IMR-90 (cell line): ENCODE measurements at regions not wholly inside any gene's neighbourhood (a gene's known extent, or its start where the extent isn't known, plus 50 kb on each side); places are given as distances from the start of the nearest gene placed in this dataset.

Source experiments
- CEBPB ChIP-seq: IDR thresholded peaks from 2 replicates; pipeline ENCODE4 v1.6.1; 2012; ENCODE audit warnings: low read depth, low read length, improper control_type of control experiment
- MAZ ChIP-seq: IDR thresholded peaks from 2 replicates; pipeline ENCODE4 v1.6.1; 2012; ENCODE audit warnings: low read depth, mild to moderate bottlenecking, low read length, improper control_type of control experiment, moderate library complexity, borderline replicate concordance
- POLR2A ChIP-seq: IDR thresholded peaks from 2 replicates; pipeline ENCODE4 v1.6.1; 2012; ENCODE audit warnings: mild to moderate bottlenecking, low read depth, low read length
- RAD21 ChIP-seq: IDR thresholded peaks from 2 replicates; pipeline ENCODE4 v1.6.1; 2012; ENCODE audit warnings: low read length, improper control_type of control experiment
- TF ChIP-seq, protein P1 (sequence below): conservative IDR thresholded peaks from 2 replicates; pipeline ENCODE4 v1.5.1; 2012; ENCODE audit warnings: mild to moderate bottlenecking, low read depth, low read length, improper control_type of control experiment
- TF ChIP-seq, protein P2 (sequence below): fragments of 150-350 bp; IDR thresholded peaks from 2 replicates; pipeline ENCODE4 v1.6.1; 2016; ENCODE audit warnings: low read depth, mild to moderate bottlenecking, low read length, moderate library complexity, borderline replicate concordance
- TF ChIP-seq, protein P3 (sequence below): fragments of 150-350 bp; IDR thresholded peaks from 2 replicates; pipeline ENCODE4 v1.6.1; 2017; ENCODE audit warnings: mild to moderate bottlenecking, antibody characterized with exemption, low read length, low read depth

DNA sequence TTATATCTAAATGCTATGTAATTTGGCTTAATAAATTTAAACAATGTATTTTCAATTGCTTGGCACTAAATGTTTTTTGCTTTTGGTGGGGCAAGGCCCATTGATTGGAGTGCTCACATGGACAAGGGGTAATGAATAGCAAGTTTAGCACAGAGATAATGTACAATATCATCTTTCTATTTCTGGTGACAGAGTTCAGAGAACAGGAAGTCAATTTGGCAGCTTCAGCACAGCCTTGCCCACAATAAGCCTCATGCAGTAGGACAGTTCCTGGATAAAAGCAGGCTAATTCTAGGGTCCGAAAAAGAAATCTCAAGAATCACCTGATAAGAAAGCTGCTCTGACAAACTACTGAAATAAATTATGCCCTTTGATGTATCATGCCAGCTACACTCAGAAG lies 443.9 kb upstream of the FSHR start:
- TF ChIP-seq, protein P1, sequence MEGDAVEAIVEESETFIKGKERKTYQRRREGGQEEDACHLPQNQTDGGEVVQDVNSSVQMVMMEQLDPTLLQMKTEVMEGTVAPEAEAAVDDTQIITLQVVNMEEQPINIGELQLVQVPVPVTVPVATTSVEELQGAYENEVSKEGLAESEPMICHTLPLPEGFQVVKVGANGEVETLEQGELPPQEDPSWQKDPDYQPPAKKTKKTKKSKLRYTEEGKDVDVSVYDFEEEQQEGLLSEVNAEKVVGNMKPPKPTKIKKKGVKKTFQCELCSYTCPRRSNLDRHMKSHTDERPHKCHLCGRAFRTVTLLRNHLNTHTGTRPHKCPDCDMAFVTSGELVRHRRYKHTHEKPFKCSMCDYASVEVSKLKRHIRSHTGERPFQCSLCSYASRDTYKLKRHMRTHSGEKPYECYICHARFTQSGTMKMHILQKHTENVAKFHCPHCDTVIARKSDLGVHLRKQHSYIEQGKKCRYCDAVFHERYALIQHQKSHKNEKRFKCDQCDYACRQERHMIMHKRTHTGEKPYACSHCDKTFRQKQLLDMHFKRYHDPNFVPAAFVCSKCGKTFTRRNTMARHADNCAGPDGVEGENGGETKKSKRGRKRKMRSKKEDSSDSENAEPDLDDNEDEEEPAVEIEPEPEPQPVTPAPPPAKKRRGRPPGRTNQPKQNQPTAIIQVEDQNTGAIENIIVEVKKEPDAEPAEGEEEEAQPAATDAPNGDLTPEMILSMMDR = no peak
- TF ChIP-seq CEBPB = no peak
- no peak for TF ChIP-seq RAD21
- TF ChIP-seq, protein P2, sequence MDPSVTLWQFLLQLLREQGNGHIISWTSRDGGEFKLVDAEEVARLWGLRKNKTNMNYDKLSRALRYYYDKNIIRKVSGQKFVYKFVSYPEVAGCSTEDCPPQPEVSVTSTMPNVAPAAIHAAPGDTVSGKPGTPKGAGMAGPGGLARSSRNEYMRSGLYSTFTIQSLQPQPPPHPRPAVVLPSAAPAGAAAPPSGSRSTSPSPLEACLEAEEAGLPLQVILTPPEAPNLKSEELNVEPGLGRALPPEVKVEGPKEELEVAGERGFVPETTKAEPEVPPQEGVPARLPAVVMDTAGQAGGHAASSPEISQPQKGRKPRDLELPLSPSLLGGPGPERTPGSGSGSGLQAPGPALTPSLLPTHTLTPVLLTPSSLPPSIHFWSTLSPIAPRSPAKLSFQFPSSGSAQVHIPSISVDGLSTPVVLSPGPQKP = no peak
- TF ChIP-seq POLR2A = no peak
- no peak for TF ChIP-seq MAZ
- TF ChIP-seq, protein P3, sequence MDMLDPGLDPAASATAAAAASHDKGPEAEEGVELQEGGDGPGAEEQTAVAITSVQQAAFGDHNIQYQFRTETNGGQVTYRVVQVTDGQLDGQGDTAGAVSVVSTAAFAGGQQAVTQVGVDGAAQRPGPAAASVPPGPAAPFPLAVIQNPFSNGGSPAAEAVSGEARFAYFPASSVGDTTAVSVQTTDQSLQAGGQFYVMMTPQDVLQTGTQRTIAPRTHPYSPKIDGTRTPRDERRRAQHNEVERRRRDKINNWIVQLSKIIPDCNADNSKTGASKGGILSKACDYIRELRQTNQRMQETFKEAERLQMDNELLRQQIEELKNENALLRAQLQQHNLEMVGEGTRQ = no peak
